ENCODE measurements at regions not wholly inside any gene's neighbourhood (a gene's known extent, or its start where the extent isn't known, plus 50 kb on each side); places are given as distances from the start of the nearest gene placed in this dataset.

DNA sequence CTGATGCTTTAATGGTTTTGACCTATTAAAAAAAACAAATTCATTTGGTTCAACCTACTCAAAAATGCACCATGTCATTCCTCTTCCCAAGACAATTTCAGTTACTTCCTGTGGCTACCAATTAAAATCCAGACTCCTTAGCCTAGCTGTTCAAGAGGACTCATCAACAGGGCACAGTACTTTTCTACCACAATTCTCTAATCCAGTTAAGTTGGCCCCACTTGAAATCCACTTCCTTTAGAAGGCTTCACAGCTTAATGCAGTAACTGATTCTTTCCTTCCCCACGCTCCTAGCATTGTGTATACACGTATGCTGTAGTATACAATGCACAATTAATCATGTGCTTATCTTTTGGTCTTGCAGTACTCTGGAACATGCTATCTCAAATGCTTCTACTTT is 129.8 kb downstream of the UGT8 start:
- DNase-seq: no peak

- no peak for DNase-seq
Measured at GRCh38 chr4:114729068-114729738, 130.6 kb downstream of the UGT8 start.

DNA sequence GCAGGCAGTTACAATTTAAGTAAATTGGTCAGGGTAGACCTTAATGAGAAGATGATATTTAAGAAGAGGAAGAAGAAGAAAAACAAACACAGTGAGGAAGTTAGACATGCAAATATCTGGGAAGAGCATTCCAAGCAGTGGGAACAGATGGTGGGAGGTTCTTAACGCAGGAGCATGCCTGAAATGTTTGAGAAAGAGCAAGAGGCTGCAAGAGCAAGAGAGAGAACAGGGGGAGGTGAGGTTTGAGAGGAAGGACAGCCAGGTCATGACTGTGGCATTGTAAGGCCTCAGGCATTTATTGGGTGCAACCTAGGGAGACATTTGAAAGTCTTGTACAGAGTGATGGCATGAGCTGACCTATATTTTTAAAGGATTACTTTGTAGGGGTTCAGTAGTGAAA is 136.0 kb downstream of the UGT8 start:
- DNase-seq: no peak

- DNase-seq: no peak
Measured at GRCh38 chr4:114752391-114753165, 154.0 kb downstream of the UGT8 start.

- DNase-seq: no peak
Measured at GRCh38 chr4:114754616-114755015, 156.0 kb downstream of the UGT8 start.

DNA sequence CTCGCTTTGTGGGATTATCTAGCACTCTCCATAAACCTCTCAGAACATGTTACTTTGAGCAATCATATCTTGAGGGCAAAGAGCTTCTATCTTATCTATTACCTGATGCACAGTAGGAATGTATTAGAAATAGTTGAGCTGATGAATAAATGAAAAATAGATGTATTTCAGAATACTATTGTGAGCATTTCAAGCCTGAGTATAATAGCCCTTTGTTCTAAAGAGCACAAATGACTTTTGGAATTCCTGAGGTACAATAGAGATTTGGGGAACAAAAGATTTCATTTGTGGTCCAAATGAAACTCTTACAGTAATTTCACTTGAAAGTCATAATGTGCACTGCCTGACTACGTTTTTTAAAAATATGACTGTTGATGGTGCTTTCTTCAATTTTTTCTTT is 159.5 kb downstream of the UGT8 start:
- DNase-seq: no peak

GRCh38 chr4:114768501-114768900 is 169.9 kb downstream of the UGT8 start:
- no peak for DNase-seq

- no peak for DNase-seq
Measured at GRCh38 chr4:114770624-114771023, 172.0 kb downstream of the UGT8 start.

DNA sequence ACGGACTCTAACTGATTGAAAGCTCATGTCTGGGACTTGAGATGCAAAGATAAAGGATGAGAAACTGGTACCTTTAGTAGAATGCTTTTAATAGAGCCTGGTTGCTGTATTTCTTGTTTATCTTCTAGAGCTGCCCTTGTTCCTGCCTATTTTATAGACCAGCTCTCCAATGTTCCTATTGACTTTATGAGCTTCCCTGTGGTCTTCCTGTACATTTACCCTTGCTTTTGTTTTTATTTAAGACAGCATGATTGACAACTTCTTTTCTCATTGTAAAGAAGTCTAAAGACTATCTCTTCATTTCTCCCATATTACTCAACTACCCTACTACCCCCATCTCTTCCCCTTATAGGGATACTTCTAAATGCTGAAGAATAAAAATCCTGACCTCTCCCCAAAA is 174.7 kb downstream of the UGT8 start:
- peak; percentile 42 for DNase-seq

All from NCI-H748 treated with DMSO at 0.1 percent for 48 hours (cell line).